Right ventricle myocardium superior (tissue), 1 donor: ENCODE measurements at regions not wholly inside any gene's neighbourhood (a gene's known extent, or its start where the extent isn't known, plus 50 kb on each side); places are given as distances from the start of the nearest gene placed in this dataset.
A peak's percentile ranks its signal among the peaks of the same experiment; 100 is the strongest.

Experiments
- ATAC-seq: fragments of 200-7000 bp; cut with Tn5 transposase; one replicate; pipeline ENCODE4 v1.9.1; 2020; ENCODE audit warnings: mild to moderate bottlenecking; ENCODE audit not compliant: poor library complexity
- DNase-seq: peaks from one replicate; pipeline ENCODE4 v3.0.0-alpha.2; 2020
- intact Hi-C: fragments of 100-400 bp; cut with DNase I; formaldehyde crosslinking; loops from one replicate; pipeline ENCODE4 v1.11.2; 2022
- donor health status: DM: no; HTN: yes; CAD: no; lungs with severe emphysema.

GRCh38 chr2:236956641-236957040 is 129.0 kb upstream of the COPS8 start:
- DNase-seq (no peak), ATAC-seq (no peak)
- intact Hi-C loops, result no loop called here

- intact Hi-C loops, result no loop called here
- DNase-seq (no peak), ATAC-seq (no peak)
Measured at GRCh38 chr2:236959036-236959435, 126.7 kb upstream of the COPS8 start.

- intact Hi-C loops, result no loop called here
- no peak for DNase-seq
Measured at GRCh38 chr2:236959876-236960275, 125.8 kb upstream of the COPS8 start.

GRCh38 chr2:236960531-236960930 is 125.2 kb upstream of the COPS8 start:
- ATAC-seq (no peak), DNase-seq (no peak)
- intact Hi-C loops, result no loop called here

More at GRCh38 chr2:236959876-236960275, 125.8 kb upstream of the COPS8 start:
- peak; percentile 79 for ATAC-seq

- intact Hi-C loops, result no loop called here
- no peak for ATAC-seq
- no peak for DNase-seq
Measured at GRCh38 chr2:236962816-236963215, 122.9 kb upstream of the COPS8 start.

GRCh38 chr2:236963631-236964182 is 122.0 kb upstream of the COPS8 start:
- no peak for DNase-seq
- intact Hi-C loops, result no loop called here
- ATAC-seq, result no peak

- ATAC-seq (peak; percentile 72), DNase-seq (no peak)
- intact Hi-C loops, result no loop called here
Measured at GRCh38 chr2:236964291-236964690, 121.4 kb upstream of the COPS8 start.

GRCh38 chr2:236965021-236965840 is 120.5 kb upstream of the COPS8 start:
- ATAC-seq, result no peak
- intact Hi-C loops, result no loop called here
- DNase-seq, result no peak

- intact Hi-C loops, result no loop called here
- ATAC-seq, result no peak
Measured at GRCh38 chr2:236965841-236966096, 119.9 kb upstream of the COPS8 start.

GRCh38 chr2:236967499-236967783 is 118.2 kb upstream of the COPS8 start:
- intact Hi-C loops, result no loop called here
- ATAC-seq (no peak), DNase-seq (no peak)

More at GRCh38 chr2:236965841-236966096, 119.9 kb upstream of the COPS8 start:
- no peak for DNase-seq

GRCh38 chr2:236968101-236968879 is 117.4 kb upstream of the COPS8 start:
- DNase-seq, result no peak
- intact Hi-C loops, result no loop called here
- no peak for ATAC-seq

- intact Hi-C loops, result no loop called here
- DNase-seq (no peak), ATAC-seq (no peak)
Measured at GRCh38 chr2:236968880-236969534, 116.7 kb upstream of the COPS8 start.

- ATAC-seq, result no peak
- intact Hi-C loops, result no loop called here
- no peak for DNase-seq
Measured at GRCh38 chr2:236969767-236970655, 115.7 kb upstream of the COPS8 start.

- intact Hi-C loops, result no loop called here
- ATAC-seq (peak; percentile 31), DNase-seq (no peak)
Measured at GRCh38 chr2:236970656-236971010, 115.1 kb upstream of the COPS8 start.

- DNase-seq, result no peak
- intact Hi-C loops, result no loop called here
- ATAC-seq, result peak; percentile 47
Measured at GRCh38 chr2:236971131-236971821, 114.4 kb upstream of the COPS8 start.

- DNase-seq, result no peak
- intact Hi-C loops, result no loop called here
- no peak for ATAC-seq
Measured at GRCh38 chr2:236971919-236972381, 113.7 kb upstream of the COPS8 start.

- DNase-seq, result peak; percentile 70
- intact Hi-C loops, result no loop called here
- peak; percentile 48 for ATAC-seq
Measured at GRCh38 chr2:236972491-236973342, 113.0 kb upstream of the COPS8 start.
